Mesothelial cell of epicardium (in vitro differentiated cells): ENCODE measurements at regions not wholly inside any gene's neighbourhood (a gene's known extent, or its start where the extent isn't known, plus 50 kb on each side); places are given as distances from the start of the nearest gene placed in this dataset.

Experiments used
- DNase-seq, 2 experiments: peaks; one replicate each; pipeline ENCODE4 v3.0.0; 2021; ENCODE audit warnings: low spot score in 2 of 2; ENCODE audit not compliant: unreplicated experiment in 2 of 2
- H3K27ac Mint-ChIP-seq: 2 replicates; pipeline ENCODE4 v1.8.0; 2021; ENCODE audit warnings: mixed read lengths
- H3K27me3 Mint-ChIP-seq: 2 replicates; pipeline ENCODE4 v1.8.0; 2021; ENCODE audit warnings: low read depth, mixed read lengths
- H3K36me3 Mint-ChIP-seq: 2 replicates; pipeline ENCODE4 v1.8.0; 2021; ENCODE audit warnings: mixed read lengths
- H3K4me1 Mint-ChIP-seq: 2 replicates; pipeline ENCODE4 v1.8.0; 2021; ENCODE audit warnings: mixed read lengths
- H3K4me3 Mint-ChIP-seq: 2 replicates; pipeline ENCODE4 v1.8.0; 2021; ENCODE audit warnings: mild to moderate bottlenecking, moderate library complexity, mixed read lengths
- H3K9me3 Mint-ChIP-seq: 2 replicates; pipeline ENCODE4 v1.8.0; 2021; ENCODE audit warnings: mixed read lengths
- TF ChIP-seq, protein P1 (sequence below): fragments of 200-600 bp; sonication (generic); IDR thresholded peaks from one replicate; pipeline ENCODE4 v1.5.0; 2021; ENCODE audit warnings: antibody characterized with exemption; ENCODE audit not compliant: unreplicated experiment

DNA sequence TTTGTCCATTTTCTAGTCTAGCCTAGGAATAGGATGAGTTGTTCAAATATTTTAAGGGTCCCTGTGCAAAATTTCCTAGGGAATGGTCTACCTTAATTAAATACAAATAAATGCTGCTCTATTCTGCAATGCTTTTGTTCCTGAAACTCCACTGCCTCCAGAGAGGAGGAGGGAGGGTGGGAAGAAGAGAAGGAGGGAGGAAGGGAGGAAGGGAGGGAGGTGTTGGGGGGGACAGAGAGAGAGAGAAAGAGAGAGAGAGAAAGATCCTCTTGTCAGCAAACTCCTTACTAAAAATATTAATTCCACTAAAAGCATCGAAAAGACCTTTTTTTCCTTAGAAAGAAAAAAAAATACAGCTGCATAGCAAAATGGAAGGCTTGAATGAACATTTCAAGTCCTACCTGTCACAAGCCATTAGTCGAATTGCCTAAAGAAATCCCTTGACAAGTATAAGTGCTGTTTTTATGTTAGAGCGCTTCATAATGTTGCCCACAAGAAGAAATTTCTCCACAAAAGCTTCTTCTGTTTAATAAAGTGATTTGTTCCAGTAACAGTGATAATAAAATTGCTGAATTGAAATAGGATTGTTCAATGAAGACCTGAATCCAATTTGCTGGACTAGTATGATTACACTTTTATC lies 106.0 kb downstream of the NKX6-1 start:
- H3K27me3 Mint-ChIP-seq: peaks cover 55% of the 10 kb centered on the region
- TF ChIP-seq, protein P1, sequence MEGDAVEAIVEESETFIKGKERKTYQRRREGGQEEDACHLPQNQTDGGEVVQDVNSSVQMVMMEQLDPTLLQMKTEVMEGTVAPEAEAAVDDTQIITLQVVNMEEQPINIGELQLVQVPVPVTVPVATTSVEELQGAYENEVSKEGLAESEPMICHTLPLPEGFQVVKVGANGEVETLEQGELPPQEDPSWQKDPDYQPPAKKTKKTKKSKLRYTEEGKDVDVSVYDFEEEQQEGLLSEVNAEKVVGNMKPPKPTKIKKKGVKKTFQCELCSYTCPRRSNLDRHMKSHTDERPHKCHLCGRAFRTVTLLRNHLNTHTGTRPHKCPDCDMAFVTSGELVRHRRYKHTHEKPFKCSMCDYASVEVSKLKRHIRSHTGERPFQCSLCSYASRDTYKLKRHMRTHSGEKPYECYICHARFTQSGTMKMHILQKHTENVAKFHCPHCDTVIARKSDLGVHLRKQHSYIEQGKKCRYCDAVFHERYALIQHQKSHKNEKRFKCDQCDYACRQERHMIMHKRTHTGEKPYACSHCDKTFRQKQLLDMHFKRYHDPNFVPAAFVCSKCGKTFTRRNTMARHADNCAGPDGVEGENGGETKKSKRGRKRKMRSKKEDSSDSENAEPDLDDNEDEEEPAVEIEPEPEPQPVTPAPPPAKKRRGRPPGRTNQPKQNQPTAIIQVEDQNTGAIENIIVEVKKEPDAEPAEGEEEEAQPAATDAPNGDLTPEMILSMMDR: no peak
- H3K36me3 Mint-ChIP-seq: no peaks in the 10 kb centered on the region
- no peak overlapping the region for H3K4me3 Mint-ChIP-seq
- DNase-seq: no peak
- H3K27ac Mint-ChIP-seq: no peak overlapping the region
- H3K4me1 Mint-ChIP-seq: no peaks in the 10 kb centered on the region
- H3K9me3 Mint-ChIP-seq: no peaks in the 10 kb centered on the region

DNA sequence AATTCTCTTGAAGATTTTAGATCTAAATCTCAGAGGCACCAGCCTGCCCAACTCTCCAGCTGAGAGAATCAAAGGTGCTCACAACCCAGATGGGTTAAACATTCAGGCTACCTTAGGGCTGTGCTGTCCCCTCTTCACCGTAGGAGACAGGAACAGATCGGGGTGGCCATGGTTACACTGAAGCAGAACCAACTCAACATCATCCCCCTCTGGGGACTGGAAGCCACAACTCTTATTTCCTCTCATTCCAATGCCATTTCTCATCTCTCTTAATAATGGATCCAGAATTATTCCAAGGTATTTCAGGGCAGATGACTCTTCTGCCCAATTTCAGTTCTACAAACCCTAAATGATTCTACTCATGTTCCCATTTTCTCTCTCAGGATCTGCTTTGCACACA lies 109.7 kb downstream of the NKX6-1 start:
- no peaks in the 10 kb centered on the region for H3K36me3 Mint-ChIP-seq
- peaks cover 62% of the 10 kb centered on the region for H3K27me3 Mint-ChIP-seq
- no peaks in the 10 kb centered on the region for H3K9me3 Mint-ChIP-seq
- H3K4me1 Mint-ChIP-seq: no peaks in the 10 kb centered on the region
- no peak for DNase-seq
- TF ChIP-seq, protein P1: no peak
- H3K27ac Mint-ChIP-seq: no peak overlapping the region
- no peak overlapping the region for H3K4me3 Mint-ChIP-seq

DNA sequence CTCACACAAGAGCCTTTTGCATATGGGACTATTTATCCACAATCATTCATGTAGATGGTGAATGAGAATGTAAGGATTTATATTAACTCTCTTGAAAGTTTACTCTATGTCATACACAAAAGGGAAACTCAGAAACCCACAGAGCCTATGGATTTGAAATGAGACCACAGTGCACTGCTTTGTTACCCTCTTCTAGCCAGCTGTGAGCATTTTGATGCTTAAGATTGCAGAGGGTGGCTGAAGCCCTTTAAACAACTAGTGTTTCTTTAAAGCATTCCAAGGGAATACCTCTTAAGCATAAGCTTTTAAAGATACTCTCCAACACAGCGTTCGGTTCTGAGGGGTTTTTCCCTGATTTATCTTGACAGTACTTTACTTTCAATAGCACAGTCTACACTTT lies 113.9 kb downstream of the NKX6-1 start:
- TF ChIP-seq, protein P1: no peak
- no peak overlapping the region for H3K4me3 Mint-ChIP-seq
- peaks cover 75% of the 10 kb centered on the region for H3K27me3 Mint-ChIP-seq
- H3K9me3 Mint-ChIP-seq: no peaks in the 10 kb centered on the region
- no peak overlapping the region for H3K27ac Mint-ChIP-seq
- no peaks in the 10 kb centered on the region for H3K36me3 Mint-ChIP-seq
- no peaks in the 10 kb centered on the region for H3K4me1 Mint-ChIP-seq
- no peak for DNase-seq

DNA sequence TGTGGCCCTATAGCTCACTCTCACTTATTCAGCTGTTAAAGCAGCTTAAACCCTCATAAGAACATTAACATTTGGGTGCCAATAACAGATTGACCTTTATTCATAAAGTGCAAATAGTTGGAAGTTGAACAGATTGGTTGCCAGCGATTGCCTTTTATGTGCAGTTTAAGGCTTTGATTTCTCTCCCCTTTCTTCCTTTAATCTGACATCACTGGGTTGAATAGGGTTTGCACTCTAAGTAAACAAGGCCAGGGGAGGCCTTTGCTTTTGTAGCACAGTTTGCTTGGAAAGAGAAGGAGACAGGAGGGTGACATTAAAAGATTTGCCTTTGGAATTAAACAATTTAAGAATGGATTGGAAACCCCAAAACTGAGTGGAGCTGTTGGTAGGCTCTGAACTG lies 114.3 kb downstream of the NKX6-1 start:
- H3K36me3 Mint-ChIP-seq: no peaks in the 10 kb centered on the region
- H3K27ac Mint-ChIP-seq: no peak overlapping the region
- H3K27me3 Mint-ChIP-seq: peaks cover 75% of the 10 kb centered on the region
- no peak overlapping the region for H3K4me3 Mint-ChIP-seq
- TF ChIP-seq, protein P1: no peak
- no peak for DNase-seq
- H3K4me1 Mint-ChIP-seq: no peaks in the 10 kb centered on the region
- H3K9me3 Mint-ChIP-seq: no peaks in the 10 kb centered on the region

DNA sequence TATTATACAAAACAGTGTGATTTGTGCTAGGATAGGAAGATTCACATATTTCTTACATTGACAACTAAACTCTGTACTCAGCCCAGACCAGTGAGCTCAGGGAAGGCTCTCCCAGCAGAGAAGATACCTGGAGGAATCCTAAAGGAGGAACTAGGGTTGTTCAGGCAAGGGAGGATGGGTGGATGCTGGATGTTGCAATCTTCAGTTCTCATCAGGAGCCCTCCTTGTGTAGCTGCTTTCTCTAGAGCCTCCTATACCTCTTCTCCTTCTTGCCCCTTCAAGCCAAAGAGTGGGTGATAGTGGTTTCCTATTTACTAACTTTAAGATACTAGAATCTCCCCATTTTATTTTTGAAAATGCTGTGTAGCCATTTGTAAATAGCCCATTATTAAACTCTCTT lies 117.3 kb downstream of the NKX6-1 start:
- TF ChIP-seq, protein P1: no peak
- DNase-seq: no peak
- H3K4me1 Mint-ChIP-seq: no peaks in the 10 kb centered on the region
- H3K36me3 Mint-ChIP-seq: no peaks in the 10 kb centered on the region
- no peaks in the 10 kb centered on the region for H3K9me3 Mint-ChIP-seq
- no peak overlapping the region for H3K27ac Mint-ChIP-seq
- no peak overlapping the region for H3K4me3 Mint-ChIP-seq
- peaks cover 87% of the 10 kb centered on the region for H3K27me3 Mint-ChIP-seq
